GM18858 (cell line): ENCODE measurements at regions not wholly inside any gene's neighbourhood (a gene's known extent, or its start where the extent isn't known, plus 50 kb on each side); places are given as distances from the start of the nearest gene placed in this dataset.
A peak's percentile ranks its signal among the peaks of the same experiment; 100 is the strongest.
"Not testable (repeated sequence)": the region's sequence is repeated elsewhere in the genome, so short reads cannot be mapped to it uniquely, and the experiment has no call there.

ENCODE experiments used
- ATAC-seq: cut with Tn5 transposase; IDR thresholded peaks from one replicate; pipeline ENCODE4 v1.9.1; 2021; ENCODE audit not compliant: unreplicated experiment

- no peak for ATAC-seq
Measured at GRCh38 chr4:111115881-111116280, 493.0 kb upstream of the PITX2 start.

- no peak for ATAC-seq
Measured at GRCh38 chr4:111120191-111120590, 497.3 kb upstream of the PITX2 start.

GRCh38 chr4:111126340-111126739 lies 503.5 kb upstream of the PITX2 start:
- ATAC-seq, result no peak

GRCh38 chr4:111127841-111128240 lies 505.0 kb upstream of the PITX2 start:
- ATAC-seq, result no peak

GRCh38 chr4:111128327-111128726 lies 505.4 kb upstream of the PITX2 start:
- ATAC-seq, result peak; percentile 41

GRCh38 chr4:111136438-111136837 lies 513.6 kb upstream of the PITX2 start:
- ATAC-seq, result no peak

GRCh38 chr4:111136967-111137366 lies 514.1 kb upstream of the PITX2 start:
- no peak for ATAC-seq

- no peak for ATAC-seq
Measured at GRCh38 chr4:111143510-111143909, 520.6 kb upstream of the PITX2 start.

- no peak for ATAC-seq
Measured at GRCh38 chr4:111154934-111155333, 532.1 kb upstream of the PITX2 start.

- not testable (repeated sequence) for ATAC-seq
Measured at GRCh38 chr4:111164556-111164955, 541.7 kb upstream of the PITX2 start.

GRCh38 chr4:111174331-111174730 lies 551.5 kb upstream of the PITX2 start:
- ATAC-seq, result no peak

- no peak for ATAC-seq
Measured at GRCh38 chr4:111178231-111178630, 555.4 kb upstream of the PITX2 start.

- no peak for ATAC-seq
Measured at GRCh38 chr4:111187108-111187507, 564.2 kb upstream of the PITX2 start.

- ATAC-seq, result no peak
Measured at GRCh38 chr4:111198446-111198845, 575.6 kb upstream of the PITX2 start.

- no peak for ATAC-seq
Measured at GRCh38 chr4:111204797-111205196, 581.9 kb upstream of the PITX2 start.

GRCh38 chr4:111208970-111209369 lies 586.1 kb upstream of the PITX2 start:
- ATAC-seq, result no peak

GRCh38 chr4:111209706-111210105 lies 586.8 kb upstream of the PITX2 start:
- no peak for ATAC-seq

GRCh38 chr4:111210595-111210994 lies 587.7 kb upstream of the PITX2 start:
- ATAC-seq, result no peak

- no peak for ATAC-seq
Measured at GRCh38 chr4:111213531-111213930, 590.7 kb upstream of the PITX2 start.

GRCh38 chr4:111214371-111214770 lies 591.5 kb upstream of the PITX2 start:
- ATAC-seq, result no peak

- no peak for ATAC-seq
Measured at GRCh38 chr4:111215755-111216154, 592.9 kb upstream of the PITX2 start.

- ATAC-seq, result no peak
Measured at GRCh38 chr4:111216791-111217190, 593.9 kb upstream of the PITX2 start.

- ATAC-seq, result no peak
Measured at GRCh38 chr4:111221371-111221770, 598.5 kb upstream of the PITX2 start.

GRCh38 chr4:111228396-111228795 lies 605.5 kb upstream of the PITX2 start:
- ATAC-seq, result no peak
